Fibroblast of lung (primary cell): ENCODE measurements at regions not wholly inside any gene's neighbourhood (a gene's known extent, or its start where the extent isn't known, plus 50 kb on each side); places are given as distances from the start of the nearest gene placed in this dataset.

ENCODE experiments used
- DNase-seq, 2 donors: peaks; one replicate each; pipeline versions ENCODE4 v3.0.0 to v3.0.0-alpha.2; 2010; ENCODE audit warnings: low read depth in 2 of 2
- H2AFZ ChIP-seq: 2 replicates; pipeline ENCODE4 v1.5.1; 2012; ENCODE audit warnings: low read length, control low read depth, inconsistent platforms
- H3K27ac ChIP-seq: 2 replicates; pipeline ENCODE4 v1.5.1; 2011; ENCODE audit warnings: low read length, control low read depth; ENCODE audit not compliant: insufficient read depth
- H3K27me3 ChIP-seq: 2 replicates; pipeline ENCODE4 v1.5.1; 2011; ENCODE audit warnings: mild to moderate bottlenecking, low read length; ENCODE audit not compliant: control insufficient read depth, insufficient read depth
- H3K36me3 ChIP-seq: 2 replicates; pipeline ENCODE4 v1.5.1; 2011; ENCODE audit warnings: low read length; ENCODE audit not compliant: control insufficient read depth, insufficient read depth
- H3K4me1 ChIP-seq: 2 replicates; pipeline ENCODE4 v1.5.1; 2011; ENCODE audit warnings: low read length; ENCODE audit not compliant: control insufficient read depth, insufficient read depth; ENCODE audit errors: extremely low read depth
- H3K4me2 ChIP-seq: 2 replicates; pipeline ENCODE4 v1.5.1; 2011; ENCODE audit warnings: low read length, control low read depth; ENCODE audit not compliant: insufficient read depth; ENCODE audit errors: extremely low read depth
- H3K4me3 ChIP-seq, 4 experiments: fragments of 200-600 bp in 1 of 4; sonication (generic) in 1 of 4; replicated peaks in 1 of 4; 2 replicates each; pipeline ENCODE4 v1.5.1; 2011 to 2016; ENCODE audit warnings: low read length in 4 of 4, low read depth in 3 of 4, mild to moderate bottlenecking in 3 of 4, control low read depth in 2 of 4, inconsistent platforms in 1 of 4, mixed read lengths in 1 of 4; ENCODE audit not compliant: insufficient read depth in 1 of 4; ENCODE audit errors: control extremely low read depth in 1 of 4
- H3K79me2 ChIP-seq: 2 replicates; pipeline ENCODE4 v1.5.1; 2012; ENCODE audit warnings: mild to moderate bottlenecking, low read length, inconsistent platforms; ENCODE audit not compliant: control insufficient read depth, insufficient read depth
- H3K9ac ChIP-seq: 2 replicates; pipeline ENCODE4 v1.5.1; 2011; ENCODE audit warnings: mild to moderate bottlenecking, low read length, control low read depth; ENCODE audit not compliant: insufficient read depth
- H3K9me3 ChIP-seq: 2 replicates; pipeline ENCODE4 v1.5.1; 2012; ENCODE audit warnings: low read depth, low read length; ENCODE audit not compliant: control insufficient read depth, insufficient read depth
- H4K20me1 ChIP-seq: 2 replicates; pipeline ENCODE4 v1.5.1; 2011; ENCODE audit warnings: low read length; ENCODE audit not compliant: control insufficient read depth, insufficient read depth; ENCODE audit errors: extremely low read depth
- EZH2 ChIP-seq: IDR thresholded peaks from 2 replicates; pipeline ENCODE4 v1.5.1; 2012; ENCODE audit warnings: low read length, control low read depth, mild to moderate bottlenecking; ENCODE audit errors: missing control alignments
- TF ChIP-seq, protein P1 (sequence below), 2 donors: IDR thresholded peaks in 1 of 2; conservative IDR thresholded peaks in 1 of 2; 1 replicate in 1 of 2; 2 replicates in 1 of 2; pipeline ENCODE4 v1.5.1; 2011 to 2012; ENCODE audit warnings: low read length in 2 of 2, control low read depth in 1 of 2, inconsistent platforms in 1 of 2, low read depth in 1 of 2, mild to moderate bottlenecking in 1 of 2

DNA sequence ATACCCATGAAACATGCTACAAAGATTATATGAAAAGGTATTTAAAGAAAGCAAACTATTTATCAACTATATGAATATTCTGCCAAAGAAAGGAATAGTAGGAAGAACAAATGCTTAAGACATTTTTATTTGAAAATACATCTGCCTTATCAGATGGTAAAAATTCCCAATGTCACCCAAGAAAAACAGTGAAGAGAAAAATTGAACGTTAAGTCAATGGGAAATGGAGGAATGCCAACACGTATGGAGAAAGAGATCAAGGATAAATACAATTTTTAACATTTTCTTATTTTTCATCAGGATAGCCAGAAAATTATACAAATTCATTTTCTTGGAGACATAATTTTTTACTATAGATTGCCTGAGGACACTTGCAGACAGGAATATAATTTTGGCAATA lies 394.2 kb downstream of the ZEB2 start:
- Histone ChIP-seq H3K9ac (no peak overlapping the region), H3K79me2 (no peaks in the 10 kb centered on the region), H4K20me1 (no peaks in the 10 kb centered on the region), H3K36me3 (no peaks in the 10 kb centered on the region), H2AFZ (no peak overlapping the region), H3K4me3 (no peak overlapping the region), H3K27me3 (no peaks in the 10 kb centered on the region), H3K4me1 (peaks cover 3% of the 10 kb centered on the region), H3K4me2 (no peak overlapping the region), H3K27ac (no peak overlapping the region), H3K9me3 (no peaks in the 10 kb centered on the region)
- TF ChIP-seq, protein P1, sequence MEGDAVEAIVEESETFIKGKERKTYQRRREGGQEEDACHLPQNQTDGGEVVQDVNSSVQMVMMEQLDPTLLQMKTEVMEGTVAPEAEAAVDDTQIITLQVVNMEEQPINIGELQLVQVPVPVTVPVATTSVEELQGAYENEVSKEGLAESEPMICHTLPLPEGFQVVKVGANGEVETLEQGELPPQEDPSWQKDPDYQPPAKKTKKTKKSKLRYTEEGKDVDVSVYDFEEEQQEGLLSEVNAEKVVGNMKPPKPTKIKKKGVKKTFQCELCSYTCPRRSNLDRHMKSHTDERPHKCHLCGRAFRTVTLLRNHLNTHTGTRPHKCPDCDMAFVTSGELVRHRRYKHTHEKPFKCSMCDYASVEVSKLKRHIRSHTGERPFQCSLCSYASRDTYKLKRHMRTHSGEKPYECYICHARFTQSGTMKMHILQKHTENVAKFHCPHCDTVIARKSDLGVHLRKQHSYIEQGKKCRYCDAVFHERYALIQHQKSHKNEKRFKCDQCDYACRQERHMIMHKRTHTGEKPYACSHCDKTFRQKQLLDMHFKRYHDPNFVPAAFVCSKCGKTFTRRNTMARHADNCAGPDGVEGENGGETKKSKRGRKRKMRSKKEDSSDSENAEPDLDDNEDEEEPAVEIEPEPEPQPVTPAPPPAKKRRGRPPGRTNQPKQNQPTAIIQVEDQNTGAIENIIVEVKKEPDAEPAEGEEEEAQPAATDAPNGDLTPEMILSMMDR (conservative IDR thresholded peaks at IDR 0.05 in 1 of 2, IDR thresholded peaks at IDR 0.05 in 1 of 2; ENCODE audit: low read depth in 1 of 2, low read length in 2 of 2): no peak
- TF ChIP-seq EZH2: no peak
- no peak for DNase-seq

DNA sequence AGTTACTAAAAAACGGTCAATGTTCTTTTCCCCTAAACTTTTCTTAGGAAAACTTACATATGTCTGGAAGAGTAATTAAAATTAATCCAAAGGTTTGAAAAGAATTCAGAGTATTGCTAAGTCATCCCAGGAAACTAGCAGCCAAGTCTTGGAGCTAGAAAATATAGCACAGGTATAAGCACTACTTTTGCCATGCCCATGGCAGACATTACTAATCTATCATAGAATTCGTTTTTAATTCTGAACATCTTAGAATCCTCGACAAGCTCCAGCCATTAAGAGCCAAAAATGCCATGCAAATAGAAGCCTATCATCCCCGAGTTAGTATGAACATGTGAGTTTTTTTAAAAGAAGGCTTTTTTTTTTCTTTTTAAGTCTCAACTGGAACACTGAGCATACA lies 395.0 kb downstream of the ZEB2 start:
- no peaks in the 10 kb centered on the region for H4K20me1 ChIP-seq
- no peaks in the 10 kb centered on the region for H3K79me2 ChIP-seq
- H3K4me3 ChIP-seq: no peak overlapping the region
- H3K27me3 ChIP-seq: no peaks in the 10 kb centered on the region
- no peak for TF ChIP-seq EZH2
- TF ChIP-seq, protein P1 (conservative IDR thresholded peaks at IDR 0.05 in 1 of 2, IDR thresholded peaks at IDR 0.05 in 1 of 2; ENCODE audit: low read depth in 1 of 2, low read length in 2 of 2): no peak
- no peak overlapping the region for H2AFZ ChIP-seq
- no peak overlapping the region for H3K9ac ChIP-seq
- no peak for DNase-seq
- H3K36me3 ChIP-seq: no peaks in the 10 kb centered on the region
- no peaks in the 10 kb centered on the region for H3K4me1 ChIP-seq
- no peak overlapping the region for H3K4me2 ChIP-seq
- H3K9me3 ChIP-seq: no peaks in the 10 kb centered on the region
- H3K27ac ChIP-seq: no peak overlapping the region

DNA sequence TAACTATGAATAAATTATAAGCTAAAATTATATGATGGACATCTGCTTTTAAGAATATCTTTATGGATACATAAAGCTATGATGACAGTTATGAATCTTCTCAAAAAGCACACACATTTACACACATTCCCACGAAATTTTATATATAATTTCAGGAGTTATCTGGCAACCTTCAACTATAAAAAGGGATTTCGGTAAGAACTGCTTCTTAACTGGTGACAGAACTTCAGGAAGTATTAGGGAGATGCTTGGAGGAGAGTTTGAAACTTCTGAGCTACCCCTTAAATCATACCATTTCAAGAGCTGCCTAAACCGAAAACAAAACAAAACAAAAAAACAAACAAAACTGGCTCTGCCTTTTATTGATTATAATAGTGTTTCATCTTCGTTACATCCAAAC lies 399.4 kb downstream of the ZEB2 start:
- Histone ChIP-seq H3K36me3 (no peaks in the 10 kb centered on the region), H2AFZ (no peak overlapping the region), H3K9ac (no peak overlapping the region), H3K9me3 (no peaks in the 10 kb centered on the region), H3K4me2 (no peak overlapping the region), H3K4me1 (no peaks in the 10 kb centered on the region), H3K79me2 (no peaks in the 10 kb centered on the region), H3K27me3 (no peaks in the 10 kb centered on the region), H3K4me3 (no peak overlapping the region), H4K20me1 (no peaks in the 10 kb centered on the region), H3K27ac (no peak overlapping the region)
- no peak for DNase-seq
- TF ChIP-seq, protein P1 (conservative IDR thresholded peaks at IDR 0.05 in 1 of 2, IDR thresholded peaks at IDR 0.05 in 1 of 2; ENCODE audit: low read depth in 1 of 2, low read length in 2 of 2): no peak
